ENCODE measurements at regions not wholly inside any gene's neighbourhood (a gene's known extent, or its start where the extent isn't known, plus 50 kb on each side); places are given as distances from the start of the nearest gene placed in this dataset.
"Not testable (repeated sequence)": the region's sequence is repeated elsewhere in the genome, so short reads cannot be mapped to it uniquely, and the experiment has no call there.

DNA sequence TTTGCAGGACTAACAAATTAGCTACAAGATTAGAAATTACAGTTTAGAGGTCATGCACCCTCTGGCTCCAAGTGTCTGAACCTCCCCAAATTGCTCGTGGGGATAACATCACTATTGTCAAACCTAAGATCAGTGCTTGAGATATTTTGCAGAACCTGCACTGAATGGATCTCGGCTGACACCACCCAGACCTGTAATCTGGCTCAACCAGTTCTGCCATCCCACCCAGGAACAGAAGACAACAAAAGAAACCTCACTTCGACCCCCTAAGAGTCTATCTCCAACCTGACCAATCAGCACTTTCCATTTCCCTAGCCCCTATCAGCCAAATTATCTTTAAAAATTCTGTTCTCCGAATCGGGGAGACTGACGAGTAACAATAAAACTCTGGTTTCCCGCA is 318.7 kb downstream of the NAP1L3 start:
- intact Hi-C loops (cut with DNase I) = no loop called here
- no peak for ATAC-seq
- DNase-seq = no peak
- no peak overlapping the region for H3K4me3 ChIP-seq
- no peak overlapping the region for H3K27ac ChIP-seq
- H3K4me1 ChIP-seq = no peaks in the 10 kb centered on the region
- TF ChIP-seq CTCF (IDR thresholded peaks at IDR 0.05) = no peak
- no peaks in the 10 kb centered on the region for H3K36me3 ChIP-seq
- H3K9me3 ChIP-seq = no peaks in the 10 kb centered on the region
- no peaks in the 10 kb centered on the region for H3K27me3 ChIP-seq

DNA sequence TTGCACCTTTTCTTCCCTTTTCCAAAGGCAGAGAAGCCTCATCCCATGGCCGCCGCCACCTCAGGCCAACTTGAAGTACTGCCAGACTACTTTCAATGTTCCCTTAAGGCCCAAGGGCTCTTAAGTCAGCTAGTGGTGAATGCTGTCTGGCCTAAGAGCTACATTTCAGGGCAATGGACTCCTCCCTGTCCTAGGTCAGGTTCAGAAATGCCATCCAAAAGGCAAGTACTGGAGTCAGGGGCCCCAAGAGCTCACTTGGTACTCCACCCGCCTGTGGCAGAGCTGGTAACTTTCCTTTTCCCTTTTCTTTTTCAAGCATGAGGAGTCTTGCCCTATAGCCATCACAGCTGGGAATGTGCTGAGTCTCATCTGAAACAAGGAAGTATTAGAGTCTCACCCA is 327.1 kb downstream of the NAP1L3 start:
- Histone ChIP-seq H3K4me3 (no peak overlapping the region), H3K27me3 (no peaks in the 10 kb centered on the region)
- no peak for ATAC-seq

GRCh38 chrX:93344287-93344686 is 329.1 kb downstream of the NAP1L3 start:
- intact Hi-C loops (cut with DNase I); H3K9me3 ChIP-seq; DNase-seq; H3K36me3 ChIP-seq; ATAC-seq; H3K27me3 ChIP-seq; H3K4me1 ChIP-seq; H3K27ac ChIP-seq; H3K4me3 ChIP-seq: not testable (repeated sequence)

More for the DNA sequence above, 327.1 kb downstream of the NAP1L3 start:
- Histone ChIP-seq H3K9me3 (no peaks in the 10 kb centered on the region), H3K4me1 (no peaks in the 10 kb centered on the region), H3K27ac (no peak overlapping the region), H3K36me3 (no peaks in the 10 kb centered on the region)
- DNase-seq = peak in 1 of 4 donors; percentile 10
- TF ChIP-seq CTCF (IDR thresholded peaks at IDR 0.05) = no peak
- intact Hi-C loops (cut with DNase I) = no loop called here

- H3K9me3 ChIP-seq = no peaks in the 10 kb centered on the region
- DNase-seq (no peak), ATAC-seq (no peak)
- H3K27ac ChIP-seq = no peak overlapping the region
- intact Hi-C loops (cut with DNase I) = no loop called here
- no peaks in the 10 kb centered on the region for H3K27me3 ChIP-seq
- no peaks in the 10 kb centered on the region for H3K4me1 ChIP-seq
- TF ChIP-seq CTCF (IDR thresholded peaks at IDR 0.05) = no peak
- H3K4me3 ChIP-seq = no peak overlapping the region
- no peaks in the 10 kb centered on the region for H3K36me3 ChIP-seq
Measured at GRCh38 chrX:93332329-93332728, 341.0 kb downstream of the NAP1L3 start.

- DNase-seq (peak in 1 of 4 donors; percentile 5), ATAC-seq (no peak)
- no peaks in the 10 kb centered on the region for H3K9me3 ChIP-seq
- intact Hi-C loops (cut with DNase I) = no loop called here
- no peaks in the 10 kb centered on the region for H3K36me3 ChIP-seq
- H3K27me3 ChIP-seq = no peaks in the 10 kb centered on the region
- no peak overlapping the region for H3K27ac ChIP-seq
- no peak for TF ChIP-seq CTCF (IDR thresholded peaks at IDR 0.05)
- no peaks in the 10 kb centered on the region for H3K4me1 ChIP-seq
- no peak overlapping the region for H3K4me3 ChIP-seq
Measured at GRCh38 chrX:93322110-93322509, 351.3 kb downstream of the NAP1L3 start.

GRCh38 chrX:93319609-93320008 is 353.8 kb downstream of the NAP1L3 start:
- TF ChIP-seq CTCF (IDR thresholded peaks at IDR 0.05) = no peak

More at GRCh38 chrX:93319609-93320008, 353.8 kb downstream of the NAP1L3 start:
- no peaks in the 10 kb centered on the region for H3K4me1 ChIP-seq
- no peaks in the 10 kb centered on the region for H3K9me3 ChIP-seq
- H3K27me3 ChIP-seq = no peaks in the 10 kb centered on the region
- intact Hi-C loops (cut with DNase I) = no loop called here
- H3K36me3 ChIP-seq = no peaks in the 10 kb centered on the region
- no peak for ATAC-seq
- H3K4me3 ChIP-seq = no peak overlapping the region
- H3K27ac ChIP-seq = no peak overlapping the region
- no peak for DNase-seq
